Myocyte (in vitro differentiated cells): ENCODE measurements at regions not wholly inside any gene's neighbourhood (a gene's known extent, or its start where the extent isn't known, plus 50 kb on each side); places are given as distances from the start of the nearest gene placed in this dataset.

Experiments
- DNase-seq: peaks from one replicate; pipeline ENCODE4 v3.0.0-alpha.2; 2012; ENCODE audit warnings: low read depth

- DNase-seq, result no peak
Measured at GRCh38 chr6:19128701-19129100, 708.5 kb upstream of the ID4 start.

- no peak for DNase-seq
Measured at GRCh38 chr6:19135706-19136105, 701.5 kb upstream of the ID4 start.

- no peak for DNase-seq
Measured at GRCh38 chr6:19137505-19137904, 699.7 kb upstream of the ID4 start.

GRCh38 chr6:19142275-19142674 lies 694.9 kb upstream of the ID4 start:
- DNase-seq, result no peak

GRCh38 chr6:19150307-19150706 lies 686.9 kb upstream of the ID4 start:
- DNase-seq, result no peak

- DNase-seq, result no peak
Measured at GRCh38 chr6:19153270-19153980, 683.7 kb upstream of the ID4 start.

- DNase-seq, result no peak
Measured at GRCh38 chr6:19153981-19154295, 683.2 kb upstream of the ID4 start.

GRCh38 chr6:19156443-19156842 lies 680.7 kb upstream of the ID4 start:
- DNase-seq, result no peak

GRCh38 chr6:19157486-19157885 lies 679.7 kb upstream of the ID4 start:
- no peak for DNase-seq

GRCh38 chr6:19158586-19158985 lies 678.6 kb upstream of the ID4 start:
- no peak for DNase-seq

- DNase-seq, result no peak
Measured at GRCh38 chr6:19159089-19159488, 678.1 kb upstream of the ID4 start.

- DNase-seq, result no peak
Measured at GRCh38 chr6:19159561-19159960, 677.6 kb upstream of the ID4 start.

GRCh38 chr6:19160081-19160730 lies 677.0 kb upstream of the ID4 start:
- DNase-seq, result no peak

GRCh38 chr6:19167251-19167650 lies 669.9 kb upstream of the ID4 start:
- no peak for DNase-seq

- no peak for DNase-seq
Measured at GRCh38 chr6:19169366-19169765, 667.8 kb upstream of the ID4 start.

GRCh38 chr6:19175023-19175422 lies 662.1 kb upstream of the ID4 start:
- no peak for DNase-seq

GRCh38 chr6:19180348-19181072 lies 656.7 kb upstream of the ID4 start:
- DNase-seq, result no peak

- no peak for DNase-seq
Measured at GRCh38 chr6:19181211-19181610, 656.0 kb upstream of the ID4 start.

- no peak for DNase-seq
Measured at GRCh38 chr6:19193624-19194023, 643.5 kb upstream of the ID4 start.

GRCh38 chr6:19204445-19204844 lies 632.7 kb upstream of the ID4 start:
- DNase-seq, result no peak

GRCh38 chr6:19205076-19205475 lies 632.1 kb upstream of the ID4 start:
- no peak for DNase-seq

GRCh38 chr6:19209202-19209601 lies 628.0 kb upstream of the ID4 start:
- DNase-seq, result no peak
